ENCODE measurements at regions not wholly inside any gene's neighbourhood (a gene's known extent, or its start where the extent isn't known, plus 50 kb on each side); places are given as distances from the start of the nearest gene placed in this dataset.

DNA sequence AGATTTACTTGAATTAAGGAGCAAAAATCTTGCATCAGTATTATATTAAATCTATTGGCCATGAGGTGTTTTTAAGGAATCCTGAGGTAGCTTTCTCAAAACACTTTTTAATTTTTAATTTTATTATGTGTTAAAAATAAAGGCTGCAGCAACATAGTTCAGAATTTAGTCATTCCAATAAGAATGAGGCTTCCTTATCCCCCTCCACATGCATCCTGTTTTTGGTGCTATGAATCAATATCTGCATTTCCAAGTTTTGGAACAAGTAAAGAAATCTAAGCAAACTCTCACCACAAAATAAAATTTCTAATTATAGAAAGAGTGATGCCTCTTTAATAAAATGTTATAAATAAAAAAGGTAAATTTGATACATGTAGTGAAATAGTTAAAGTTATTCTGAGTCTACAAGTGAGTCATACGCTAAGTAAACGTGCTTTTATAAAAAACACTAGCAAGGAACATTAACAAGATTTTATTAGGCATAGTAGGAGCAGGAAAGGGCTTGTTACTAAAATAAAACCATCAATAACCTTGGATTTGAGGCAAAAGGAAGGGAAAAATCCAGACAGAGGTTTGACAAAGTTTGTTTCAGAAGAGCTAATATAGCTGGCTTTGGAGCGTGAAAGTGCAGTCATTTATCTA is 1218.0 kb downstream of the NSUN3 start:
- DNase-seq (ENCODE audit: low read depth) = no peak
- TF ChIP-seq, protein P1, sequence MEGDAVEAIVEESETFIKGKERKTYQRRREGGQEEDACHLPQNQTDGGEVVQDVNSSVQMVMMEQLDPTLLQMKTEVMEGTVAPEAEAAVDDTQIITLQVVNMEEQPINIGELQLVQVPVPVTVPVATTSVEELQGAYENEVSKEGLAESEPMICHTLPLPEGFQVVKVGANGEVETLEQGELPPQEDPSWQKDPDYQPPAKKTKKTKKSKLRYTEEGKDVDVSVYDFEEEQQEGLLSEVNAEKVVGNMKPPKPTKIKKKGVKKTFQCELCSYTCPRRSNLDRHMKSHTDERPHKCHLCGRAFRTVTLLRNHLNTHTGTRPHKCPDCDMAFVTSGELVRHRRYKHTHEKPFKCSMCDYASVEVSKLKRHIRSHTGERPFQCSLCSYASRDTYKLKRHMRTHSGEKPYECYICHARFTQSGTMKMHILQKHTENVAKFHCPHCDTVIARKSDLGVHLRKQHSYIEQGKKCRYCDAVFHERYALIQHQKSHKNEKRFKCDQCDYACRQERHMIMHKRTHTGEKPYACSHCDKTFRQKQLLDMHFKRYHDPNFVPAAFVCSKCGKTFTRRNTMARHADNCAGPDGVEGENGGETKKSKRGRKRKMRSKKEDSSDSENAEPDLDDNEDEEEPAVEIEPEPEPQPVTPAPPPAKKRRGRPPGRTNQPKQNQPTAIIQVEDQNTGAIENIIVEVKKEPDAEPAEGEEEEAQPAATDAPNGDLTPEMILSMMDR (IDR thresholded peaks at IDR 0.05; ENCODE audit: low read depth, low read length, missing control alignments) = no peak
- H3K4me3 ChIP-seq (ENCODE audit: low read depth, low read length) = no peak overlapping the region

DNA sequence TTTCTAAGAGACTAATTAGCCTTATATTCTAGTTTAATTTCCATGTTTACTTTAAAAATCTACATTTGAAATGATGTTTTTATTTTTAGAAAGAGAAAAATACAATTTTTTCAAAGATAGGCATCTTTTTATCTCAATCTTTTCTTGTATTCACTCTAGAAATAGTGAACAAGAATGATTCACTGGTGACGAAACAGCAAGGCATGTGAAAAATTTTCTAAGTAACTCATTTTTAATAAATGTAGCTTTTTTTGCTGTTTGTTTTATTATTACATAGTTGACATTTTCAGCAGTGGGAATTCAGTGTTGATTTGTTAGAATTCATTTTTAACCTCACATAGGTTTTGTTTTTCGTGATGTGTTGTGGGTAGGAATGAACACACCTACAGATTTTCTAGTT is 1226.4 kb downstream of the NSUN3 start:
- DNase-seq (ENCODE audit: low read depth) = no peak
- H3K4me3 ChIP-seq (ENCODE audit: low read depth, low read length) = no peak overlapping the region
- TF ChIP-seq, protein P1 (IDR thresholded peaks at IDR 0.05; ENCODE audit: low read depth, low read length, missing control alignments) = no peak

DNA sequence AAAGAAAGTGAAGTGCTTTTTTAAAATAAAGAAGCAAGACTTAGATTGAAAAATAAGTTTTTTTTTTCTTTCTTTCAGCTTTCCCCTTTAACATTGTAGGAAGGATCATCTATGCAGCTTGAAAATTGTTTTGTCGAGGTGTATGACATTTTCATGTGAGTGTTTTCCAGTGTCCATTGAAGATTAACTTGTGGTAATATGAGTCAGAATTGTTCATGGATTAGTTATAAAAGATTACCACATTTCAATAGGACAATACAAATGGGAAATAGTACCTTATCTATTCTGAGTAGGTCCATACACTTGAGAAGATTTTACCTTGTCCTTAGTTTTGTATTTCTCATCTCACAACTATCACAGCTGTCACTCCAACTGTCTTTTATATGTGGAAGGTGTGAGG is 1234.7 kb downstream of the NSUN3 start:
- TF ChIP-seq, protein P1 (IDR thresholded peaks at IDR 0.05; ENCODE audit: low read depth, low read length, missing control alignments) = no peak
- H3K4me3 ChIP-seq (ENCODE audit: low read depth, low read length) = no peak overlapping the region
- DNase-seq (ENCODE audit: low read depth) = no peak

DNA sequence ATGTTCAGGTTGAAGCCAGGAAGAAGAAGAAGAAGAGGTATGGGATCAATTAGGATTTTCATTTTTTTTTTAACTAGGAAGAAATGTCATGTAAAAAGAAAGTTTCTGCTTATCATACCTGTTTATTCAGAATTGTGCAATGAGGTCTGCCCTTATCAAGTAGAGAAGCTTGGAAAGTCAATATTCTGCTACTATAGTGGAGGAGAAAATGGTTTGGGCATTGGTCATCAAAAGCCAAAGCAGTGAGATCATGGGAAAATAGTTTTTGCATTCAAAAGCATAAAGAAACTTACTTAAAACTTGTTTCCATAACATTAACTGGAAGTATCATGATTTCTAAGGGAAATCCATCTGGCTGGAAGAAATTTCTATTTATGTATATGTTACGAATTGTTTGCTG is 1239.2 kb downstream of the NSUN3 start:
- no peak for DNase-seq (ENCODE audit: low read depth)
- H3K4me3 ChIP-seq (ENCODE audit: low read depth, low read length) = no peak overlapping the region
- TF ChIP-seq, protein P1 (IDR thresholded peaks at IDR 0.05; ENCODE audit: low read depth, low read length, missing control alignments) = no peak

DNA sequence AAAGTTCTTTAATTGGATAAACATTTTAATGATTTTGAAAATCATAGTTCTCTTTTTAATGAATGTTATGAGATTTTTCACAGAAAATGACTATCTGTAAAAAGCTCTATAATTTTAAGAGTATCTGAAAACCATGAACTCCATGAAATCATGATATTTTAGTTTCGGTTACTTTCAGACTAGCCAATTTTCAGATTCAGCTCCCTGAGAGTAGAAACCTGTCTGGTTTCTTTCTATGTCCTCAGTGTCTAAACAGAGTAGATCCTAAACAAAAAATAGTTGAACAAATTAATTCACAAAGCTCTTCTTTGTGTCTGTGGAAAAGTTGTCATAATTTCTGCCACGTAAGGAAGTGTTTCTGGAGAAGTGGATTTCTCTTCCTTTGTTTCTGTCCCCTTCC is 1247.7 kb downstream of the NSUN3 start:
- TF ChIP-seq, protein P1 (IDR thresholded peaks at IDR 0.05; ENCODE audit: low read depth, low read length, missing control alignments) = no peak
- H3K4me3 ChIP-seq (ENCODE audit: low read depth, low read length) = no peak overlapping the region
- no peak for DNase-seq (ENCODE audit: low read depth)

DNA sequence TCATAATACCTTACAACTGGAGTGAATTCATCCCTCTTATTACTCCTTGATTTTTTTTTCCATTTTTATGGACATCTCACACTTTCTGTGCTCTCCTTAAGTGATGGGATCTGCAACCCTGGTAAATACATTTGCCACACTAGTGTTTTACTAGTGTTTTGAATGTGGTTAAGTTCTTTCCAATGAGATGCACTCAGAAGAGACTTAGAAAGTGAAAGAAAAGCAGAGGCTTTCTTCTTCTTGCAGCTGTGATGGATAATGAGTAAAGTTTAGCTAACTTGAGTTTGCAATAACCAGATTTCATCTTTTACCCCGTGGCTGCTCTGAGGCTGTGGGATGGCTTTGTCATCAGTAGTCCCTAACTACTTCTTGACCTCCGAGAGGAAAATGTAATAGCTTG is 1248.4 kb downstream of the NSUN3 start:
- DNase-seq (ENCODE audit: low read depth) = no peak
- TF ChIP-seq, protein P1 (IDR thresholded peaks at IDR 0.05; ENCODE audit: low read depth, low read length, missing control alignments) = no peak
- no peak overlapping the region for H3K4me3 ChIP-seq (ENCODE audit: low read depth, low read length)

DNA sequence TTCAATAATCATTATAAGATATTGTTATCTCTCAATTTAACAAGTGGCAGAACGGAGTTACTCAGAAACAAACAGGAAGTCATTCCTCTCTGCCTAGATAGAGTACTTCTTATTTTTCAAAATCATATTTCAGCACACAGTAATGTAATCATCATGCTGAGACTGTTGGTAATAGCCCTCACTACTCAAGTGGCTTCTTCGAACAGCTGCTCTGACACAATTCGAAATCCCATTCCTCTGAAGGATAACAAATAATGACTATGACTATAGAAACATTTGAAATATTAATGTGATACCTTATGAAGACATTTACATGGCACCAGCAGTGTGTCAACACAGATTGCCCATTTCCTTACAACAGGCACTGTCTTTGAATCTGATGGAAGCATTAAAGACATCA is 1249.8 kb downstream of the NSUN3 start:
- no peak overlapping the region for H3K4me3 ChIP-seq (ENCODE audit: low read depth, low read length)
- DNase-seq (ENCODE audit: low read depth) = no peak
- TF ChIP-seq, protein P1 (IDR thresholded peaks at IDR 0.05; ENCODE audit: low read depth, low read length, missing control alignments) = no peak
